ENCODE measurements at regions not wholly inside any gene's neighbourhood (a gene's known extent, or its start where the extent isn't known, plus 50 kb on each side); places are given as distances from the start of the nearest gene placed in this dataset.

DNA sequence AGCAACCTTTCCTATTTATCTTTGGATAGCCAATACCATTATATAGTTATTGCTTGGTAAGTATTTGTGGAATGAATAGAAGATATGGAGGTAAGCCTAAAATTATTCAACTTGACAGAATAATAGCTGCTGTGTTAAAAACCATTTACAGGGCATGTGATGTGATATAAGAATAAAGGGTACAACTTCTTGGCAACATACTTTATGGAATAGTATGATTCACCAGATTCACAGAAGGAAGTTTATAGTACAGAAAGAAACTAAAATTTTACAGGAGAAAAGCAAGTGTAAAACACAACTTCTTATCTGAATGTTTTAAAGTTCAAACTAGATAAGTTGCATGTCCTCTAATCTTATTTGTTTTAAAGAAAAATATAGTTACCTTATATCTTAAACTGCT is 186.4 kb upstream of the ZRANB2 start:
- no peaks in the 10 kb centered on the region for H3K4me1 Mint-ChIP-seq (ENCODE audit: low read depth)
- H3K27ac Mint-ChIP-seq, result no peak overlapping the region
- H3K27me3 Mint-ChIP-seq (ENCODE audit: insufficient read depth), result peaks cover 5% of the 10 kb centered on the region
- H3K36me3 Mint-ChIP-seq (ENCODE audit: low read depth), result no peaks in the 10 kb centered on the region
- DNase-seq, result no peak
- H3K9me3 Mint-ChIP-seq, result no peaks in the 10 kb centered on the region
- TF ChIP-seq CTCF (IDR thresholded peaks at IDR 0.05), result no peak
- H3K4me3 Mint-ChIP-seq, result no peak overlapping the region

DNA sequence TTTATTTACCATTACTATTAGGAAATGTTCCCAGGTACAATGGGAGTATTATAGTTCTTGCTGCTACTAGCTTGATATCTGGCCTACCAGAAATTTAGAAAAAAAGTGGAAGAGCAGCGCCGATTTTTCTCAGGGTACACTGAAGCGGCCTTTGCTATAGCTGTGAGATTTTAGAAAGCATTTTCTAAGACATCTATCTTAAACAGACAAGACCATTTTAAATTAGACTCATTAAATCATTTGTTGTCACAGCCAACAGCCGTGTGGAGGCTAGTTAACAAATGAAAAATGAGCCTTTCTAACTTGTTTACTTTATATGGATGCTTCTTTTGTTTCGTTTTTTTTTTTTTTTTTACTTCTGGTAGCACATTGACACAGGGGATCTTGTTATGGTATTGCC is 183.2 kb upstream of the ZRANB2 start:
- no peaks in the 10 kb centered on the region for H3K4me1 Mint-ChIP-seq (ENCODE audit: low read depth)
- DNase-seq, result no peak
- no peak overlapping the region for H3K27ac Mint-ChIP-seq
- H3K36me3 Mint-ChIP-seq (ENCODE audit: low read depth), result no peaks in the 10 kb centered on the region
- no peak overlapping the region for H3K4me3 Mint-ChIP-seq
- H3K27me3 Mint-ChIP-seq (ENCODE audit: insufficient read depth), result peaks cover 3% of the 10 kb centered on the region
- H3K9me3 Mint-ChIP-seq, result no peaks in the 10 kb centered on the region
- no peak for TF ChIP-seq CTCF (IDR thresholded peaks at IDR 0.05)

DNA sequence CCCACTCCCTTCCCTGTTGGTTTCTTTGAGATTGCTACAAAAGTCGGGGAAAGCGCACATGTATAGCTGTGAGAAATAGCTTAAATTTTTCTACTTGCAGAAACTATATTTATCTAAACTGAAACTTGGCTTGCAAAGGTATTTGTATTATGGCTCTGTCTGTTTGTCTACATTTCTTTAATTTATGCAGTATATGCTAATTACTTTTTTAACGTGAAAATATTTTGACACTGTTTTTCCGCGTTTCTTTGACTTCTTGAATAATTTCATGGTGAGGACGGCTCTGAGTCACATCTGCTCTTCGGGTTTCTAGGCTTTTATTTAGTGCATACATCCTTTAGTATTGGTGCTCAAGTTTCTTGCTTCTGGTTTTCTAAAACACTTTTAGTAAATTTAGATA is 182.1 kb upstream of the ZRANB2 start:
- Mint-ChIP-seq H3K4me1 (ENCODE audit: low read depth) (no peaks in the 10 kb centered on the region), H3K9me3 (no peaks in the 10 kb centered on the region), H3K4me3 (no peak overlapping the region), H3K36me3 (ENCODE audit: low read depth) (no peaks in the 10 kb centered on the region), H3K27me3 (ENCODE audit: insufficient read depth) (peaks cover 3% of the 10 kb centered on the region), H3K27ac (no peak overlapping the region)
- TF ChIP-seq CTCF (IDR thresholded peaks at IDR 0.05), result no peak
- DNase-seq, result no peak

- TF ChIP-seq CTCF (IDR thresholded peaks at IDR 0.05), result no peak
- Mint-ChIP-seq H3K36me3 (ENCODE audit: low read depth) (no peaks in the 10 kb centered on the region), H3K27ac (no peak overlapping the region), H3K4me1 (ENCODE audit: low read depth) (no peaks in the 10 kb centered on the region), H3K27me3 (ENCODE audit: insufficient read depth) (no peaks in the 10 kb centered on the region), H3K9me3 (no peaks in the 10 kb centered on the region), H3K4me3 (no peak overlapping the region)
- DNase-seq, result no peak
Observed at GRCh38 chr1:71252900-71253299, 172.1 kb upstream of the ZRANB2 start.

- Mint-ChIP-seq H3K9me3 (no peaks in the 10 kb centered on the region), H3K27me3 (ENCODE audit: insufficient read depth) (peaks cover 2% of the 10 kb centered on the region; the same call in 1 of the 2 replicates), H3K27ac (no peak overlapping the region), H3K4me3 (no peak overlapping the region), H3K4me1 (ENCODE audit: low read depth) (no peaks in the 10 kb centered on the region), H3K36me3 (ENCODE audit: low read depth) (no peaks in the 10 kb centered on the region)
- TF ChIP-seq CTCF (IDR thresholded peaks at IDR 0.05), result no peak
- DNase-seq, result no peak
Observed at GRCh38 chr1:71245246-71245645, 164.4 kb upstream of the ZRANB2 start.

- no peak for DNase-seq
- H3K36me3 Mint-ChIP-seq (ENCODE audit: low read depth), result no peaks in the 10 kb centered on the region
- H3K27me3 Mint-ChIP-seq (ENCODE audit: insufficient read depth), result peaks cover 2% of the 10 kb centered on the region; the same call in 1 of the 2 replicates
- no peak overlapping the region for H3K4me3 Mint-ChIP-seq
- TF ChIP-seq CTCF (IDR thresholded peaks at IDR 0.05), result no peak
- H3K9me3 Mint-ChIP-seq, result no peaks in the 10 kb centered on the region
- no peak overlapping the region for H3K27ac Mint-ChIP-seq
- no peaks in the 10 kb centered on the region for H3K4me1 Mint-ChIP-seq (ENCODE audit: low read depth)
Observed at GRCh38 chr1:71242239-71242638, 161.4 kb upstream of the ZRANB2 start.
